ENCODE measurements at regions not wholly inside any gene's neighbourhood (a gene's known extent, or its start where the extent isn't known, plus 50 kb on each side); places are given as distances from the start of the nearest gene placed in this dataset.

DNA sequence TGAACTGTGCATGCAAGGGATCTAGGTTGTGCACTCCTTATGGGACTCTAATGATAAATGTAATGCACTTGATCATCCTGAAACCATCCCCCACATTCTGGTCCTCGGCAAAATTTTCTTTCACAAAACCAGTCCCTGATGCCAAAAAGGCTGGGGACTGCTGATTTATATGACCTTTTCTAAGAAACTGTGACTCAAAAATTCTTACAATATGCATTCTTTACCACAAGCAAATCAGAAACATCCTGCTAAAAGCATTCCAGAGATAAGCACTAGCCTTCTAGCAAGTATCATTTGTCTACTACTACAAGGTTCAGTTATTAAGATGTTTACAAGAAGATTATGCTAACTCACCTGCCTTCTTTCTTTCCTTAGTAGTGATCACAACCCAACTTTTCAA is 166.5 kb upstream of the PCDH7 start:
- Histone ChIP-seq H3K4me3 (ENCODE audit: low read depth, low read length) (no peak overlapping the region), H3K36me3 (ENCODE audit: control insufficient read depth in 2 of 2, insufficient read depth in 1 of 2, low read length in 2 of 2) (no peaks in the 10 kb centered on the region), H3K4me1 (ENCODE audit: control insufficient read depth, insufficient read depth, low read length) (no peaks in the 10 kb centered on the region), H3K27ac (ENCODE audit: extremely low read depth, low read depth, low read length) (no peak overlapping the region), H3K9me3 (ENCODE audit: control insufficient read depth, insufficient read depth, low read depth, low read length) (no peaks in the 10 kb centered on the region)
- TF ChIP-seq MZF1 (tag by site-specific recombination; IDR thresholded peaks at IDR 0.05; ENCODE audit: borderline replicate concordance) (no peak), ZXDB (tag by site-specific recombination; IDR thresholded peaks at IDR 0.05) (no peak), ZNF433 (tag by site-specific recombination; IDR thresholded peaks at IDR 0.05; ENCODE audit: low read depth) (no peak)
- TF ChIP-seq, protein P1, sequence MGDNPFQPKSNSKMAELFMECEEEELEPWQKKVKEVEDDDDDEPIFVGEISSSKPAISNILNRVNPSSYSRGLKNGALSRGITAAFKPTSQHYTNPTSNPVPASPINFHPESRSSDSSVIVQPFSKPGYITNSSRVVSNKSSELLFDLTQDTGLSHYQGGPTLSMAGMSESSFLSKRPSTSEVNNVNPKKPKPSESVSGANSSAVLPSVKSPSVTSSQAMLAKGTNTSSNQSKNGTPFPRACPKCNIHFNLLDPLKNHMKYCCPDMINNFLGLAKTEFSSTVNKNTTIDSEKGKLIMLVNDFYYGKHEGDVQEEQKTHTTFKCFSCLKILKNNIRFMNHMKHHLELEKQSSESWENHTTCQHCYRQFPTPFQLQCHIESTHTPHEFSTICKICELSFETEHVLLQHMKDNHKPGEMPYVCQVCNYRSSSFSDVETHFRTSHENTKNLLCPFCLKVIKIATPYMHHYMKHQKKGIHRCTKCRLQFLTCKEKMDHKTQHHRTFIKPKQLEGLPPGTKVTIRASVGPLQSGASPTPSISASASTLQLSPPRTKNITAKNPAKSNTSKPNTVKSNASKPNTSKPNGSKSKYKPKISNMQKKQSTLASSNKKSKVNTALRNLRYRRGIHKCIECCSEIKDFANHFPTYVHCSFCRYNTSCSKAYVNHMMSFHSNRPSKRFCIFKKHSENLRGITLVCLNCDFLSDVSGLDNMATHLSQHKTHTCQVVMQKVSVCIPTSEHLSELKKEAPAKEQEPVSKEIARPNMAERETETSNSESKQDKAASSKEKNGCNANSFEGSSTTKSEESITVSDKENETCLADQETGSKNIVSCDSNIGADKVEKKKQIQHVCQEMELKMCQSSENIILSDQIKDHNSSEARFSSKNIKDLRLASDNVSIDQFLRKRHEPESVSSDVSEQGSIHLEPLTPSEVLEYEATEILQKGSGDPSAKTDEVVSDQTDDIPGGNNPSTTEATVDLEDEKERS (tag by site-specific recombination; IDR thresholded peaks at IDR 0.05) = no peak
- TF ChIP-seq, protein P2, sequence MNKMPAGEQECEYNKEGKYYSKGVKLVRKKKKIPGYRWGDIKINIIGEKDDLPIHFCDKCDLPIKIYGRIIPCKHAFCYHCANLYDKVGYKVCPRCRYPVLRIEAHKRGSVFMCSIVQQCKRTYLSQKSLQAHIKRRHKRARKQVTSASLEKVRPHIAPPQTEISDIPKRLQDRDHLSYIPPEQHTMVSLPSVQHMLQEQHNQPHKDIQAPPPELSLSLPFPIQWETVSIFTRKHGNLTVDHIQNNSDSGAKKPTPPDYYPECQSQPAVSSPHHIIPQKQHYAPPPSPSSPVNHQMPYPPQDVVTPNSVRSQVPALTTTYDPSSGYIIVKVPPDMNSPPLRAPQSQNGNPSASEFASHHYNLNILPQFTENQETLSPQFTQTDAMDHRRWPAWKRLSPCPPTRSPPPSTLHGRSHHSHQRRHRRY (tag by site-specific recombination; IDR thresholded peaks at IDR 0.05) = no peak
- ChIA-PET POLR2A (no interaction called here), CTCF (no interaction called here)

DNA sequence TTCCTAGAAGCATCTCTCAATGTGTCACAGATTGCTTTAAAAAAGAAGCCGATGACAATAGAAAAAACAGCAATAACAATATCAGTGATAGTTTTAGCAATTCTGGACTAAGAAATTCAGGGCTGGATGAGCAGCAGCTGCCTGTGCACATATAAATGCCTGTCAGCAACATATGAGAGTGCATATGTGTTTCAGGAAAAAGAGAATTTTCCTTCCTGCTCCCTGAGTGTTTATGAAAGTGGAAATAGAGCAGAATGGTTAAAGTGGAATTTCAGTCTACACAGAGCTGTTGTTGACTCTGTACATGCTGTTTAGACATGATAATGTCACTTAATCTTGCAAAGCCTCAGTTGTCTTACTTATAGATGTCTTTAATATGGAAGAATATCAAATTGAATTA is 164.4 kb upstream of the PCDH7 start:
- H3K4me1 ChIP-seq (ENCODE audit: control insufficient read depth, insufficient read depth, low read length) = no peaks in the 10 kb centered on the region
- ChIA-PET CTCF (interaction anchor here (0.7 kb wide), 2 partner anchors 492 to 548 kb away, joined by 3 read pairs; no protein-coding TSS in a partner anchor), POLR2A (no interaction called here)
- no peaks in the 10 kb centered on the region for H3K36me3 ChIP-seq (ENCODE audit: control insufficient read depth in 2 of 2, insufficient read depth in 1 of 2, low read length in 2 of 2)
- TF ChIP-seq, protein P3, sequence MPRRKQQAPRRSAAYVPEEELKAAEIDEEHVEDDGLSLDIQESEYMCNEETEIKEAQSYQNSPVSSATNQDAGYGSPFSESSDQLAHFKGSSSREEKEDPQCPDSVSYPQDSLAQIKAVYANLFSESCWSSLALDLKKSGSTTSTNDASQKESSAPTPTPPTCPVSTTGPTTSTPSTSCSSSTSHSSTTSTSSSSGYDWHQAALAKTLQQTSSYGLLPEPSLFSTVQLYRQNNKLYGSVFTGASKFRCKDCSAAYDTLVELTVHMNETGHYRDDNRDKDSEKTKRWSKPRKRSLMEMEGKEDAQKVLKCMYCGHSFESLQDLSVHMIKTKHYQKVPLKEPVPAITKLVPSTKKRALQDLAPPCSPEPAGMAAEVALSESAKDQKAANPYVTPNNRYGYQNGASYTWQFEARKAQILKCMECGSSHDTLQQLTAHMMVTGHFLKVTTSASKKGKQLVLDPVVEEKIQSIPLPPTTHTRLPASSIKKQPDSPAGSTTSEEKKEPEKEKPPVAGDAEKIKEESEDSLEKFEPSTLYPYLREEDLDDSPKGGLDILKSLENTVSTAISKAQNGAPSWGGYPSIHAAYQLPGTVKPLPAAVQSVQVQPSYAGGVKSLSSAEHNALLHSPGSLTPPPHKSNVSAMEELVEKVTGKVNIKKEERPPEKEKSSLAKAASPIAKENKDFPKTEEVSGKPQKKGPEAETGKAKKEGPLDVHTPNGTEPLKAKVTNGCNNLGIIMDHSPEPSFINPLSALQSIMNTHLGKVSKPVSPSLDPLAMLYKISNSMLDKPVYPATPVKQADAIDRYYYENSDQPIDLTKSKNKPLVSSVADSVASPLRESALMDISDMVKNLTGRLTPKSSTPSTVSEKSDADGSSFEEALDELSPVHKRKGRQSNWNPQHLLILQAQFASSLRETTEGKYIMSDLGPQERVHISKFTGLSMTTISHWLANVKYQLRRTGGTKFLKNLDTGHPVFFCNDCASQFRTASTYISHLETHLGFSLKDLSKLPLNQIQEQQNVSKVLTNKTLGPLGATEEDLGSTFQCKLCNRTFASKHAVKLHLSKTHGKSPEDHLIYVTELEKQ (tag by site-specific recombination; IDR thresholded peaks at IDR 0.05; ENCODE audit: borderline replicate concordance) = no peak
- TF ChIP-seq MEIS1 (CRISPR knock-in tag; IDR thresholded peaks at IDR 0.05; ENCODE audit: borderline replicate concordance) (no peak), ZNF677 (tag by site-specific recombination; IDR thresholded peaks at IDR 0.05) (no peak), ZNF549 (tag by site-specific recombination; IDR thresholded peaks at IDR 0.05) (no peak), ZNF174 (tag by site-specific recombination; IDR thresholded peaks at IDR 0.05) (no peak), EGR2 (tag by site-specific recombination; IDR thresholded peaks at IDR 0.05; ENCODE audit: low read depth) (no peak), ZNF138 (tag by site-specific recombination; IDR thresholded peaks at IDR 0.05; ENCODE audit: borderline replicate concordance) (no peak)
- TF ChIP-seq, protein P4, sequence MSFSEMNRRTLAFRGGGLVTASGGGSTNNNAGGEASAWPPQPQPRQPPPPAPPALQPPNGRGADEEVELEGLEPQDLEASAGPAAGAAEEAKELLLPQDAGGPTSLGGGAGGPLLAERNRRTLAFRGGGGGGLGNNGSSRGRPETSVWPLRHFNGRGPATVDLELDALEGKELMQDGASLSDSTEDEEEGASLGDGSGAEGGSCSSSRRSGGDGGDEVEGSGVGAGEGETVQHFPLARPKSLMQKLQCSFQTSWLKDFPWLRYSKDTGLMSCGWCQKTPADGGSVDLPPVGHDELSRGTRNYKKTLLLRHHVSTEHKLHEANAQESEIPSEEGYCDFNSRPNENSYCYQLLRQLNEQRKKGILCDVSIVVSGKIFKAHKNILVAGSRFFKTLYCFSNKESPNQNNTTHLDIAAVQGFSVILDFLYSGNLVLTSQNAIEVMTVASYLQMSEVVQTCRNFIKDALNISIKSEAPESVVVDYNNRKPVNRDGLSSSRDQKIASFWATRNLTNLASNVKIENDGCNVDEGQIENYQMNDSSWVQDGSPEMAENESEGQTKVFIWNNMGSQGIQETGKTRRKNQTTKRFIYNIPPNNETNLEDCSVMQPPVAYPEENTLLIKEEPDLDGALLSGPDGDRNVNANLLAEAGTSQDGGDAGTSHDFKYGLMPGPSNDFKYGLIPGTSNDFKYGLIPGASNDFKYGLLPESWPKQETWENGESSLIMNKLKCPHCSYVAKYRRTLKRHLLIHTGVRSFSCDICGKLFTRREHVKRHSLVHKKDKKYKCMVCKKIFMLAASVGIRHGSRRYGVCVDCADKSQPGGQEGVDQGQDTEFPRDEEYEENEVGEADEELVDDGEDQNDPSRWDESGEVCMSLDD (tag by site-specific recombination; IDR thresholded peaks at IDR 0.05) = no peak
- H3K4me3 ChIP-seq (ENCODE audit: low read depth, low read length) = no peak overlapping the region
- no peaks in the 10 kb centered on the region for H3K9me3 ChIP-seq (ENCODE audit: control insufficient read depth, insufficient read depth, low read depth, low read length)
- H3K27ac ChIP-seq (ENCODE audit: extremely low read depth, low read depth, low read length) = no peak overlapping the region
